GM18861 (cell line): ENCODE measurements at regions not wholly inside any gene's neighbourhood (a gene's known extent, or its start where the extent isn't known, plus 50 kb on each side); places are given as distances from the start of the nearest gene placed in this dataset.
"Not testable (repeated sequence)": the region's sequence is repeated elsewhere in the genome, so short reads cannot be mapped to it uniquely, and the experiment has no call there.

Experiments used
- ATAC-seq: cut with Tn5 transposase; IDR thresholded peaks from one replicate; pipeline ENCODE4 v1.9.1; 2021; ENCODE audit not compliant: unreplicated experiment

DNA sequence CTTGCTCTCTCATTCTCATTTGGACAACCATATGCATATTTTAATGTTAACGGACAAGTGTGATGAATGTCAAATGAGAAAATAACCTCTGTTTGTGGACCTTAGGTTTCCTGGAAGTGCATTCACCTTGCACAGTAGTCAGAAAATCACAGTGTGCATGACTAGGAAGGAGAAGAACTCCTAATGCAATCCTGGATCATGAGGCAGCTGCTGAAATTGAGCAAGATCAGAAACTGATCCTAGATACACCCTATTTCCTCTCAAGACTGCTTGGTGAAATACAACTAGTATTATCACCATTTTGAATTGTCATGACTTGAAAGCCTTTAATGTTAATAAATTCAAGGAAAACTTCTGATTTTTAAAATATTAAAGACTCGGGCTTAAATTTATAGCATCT lies 1148.9 kb downstream of the STIM2 start:
- ATAC-seq, result no peak

DNA sequence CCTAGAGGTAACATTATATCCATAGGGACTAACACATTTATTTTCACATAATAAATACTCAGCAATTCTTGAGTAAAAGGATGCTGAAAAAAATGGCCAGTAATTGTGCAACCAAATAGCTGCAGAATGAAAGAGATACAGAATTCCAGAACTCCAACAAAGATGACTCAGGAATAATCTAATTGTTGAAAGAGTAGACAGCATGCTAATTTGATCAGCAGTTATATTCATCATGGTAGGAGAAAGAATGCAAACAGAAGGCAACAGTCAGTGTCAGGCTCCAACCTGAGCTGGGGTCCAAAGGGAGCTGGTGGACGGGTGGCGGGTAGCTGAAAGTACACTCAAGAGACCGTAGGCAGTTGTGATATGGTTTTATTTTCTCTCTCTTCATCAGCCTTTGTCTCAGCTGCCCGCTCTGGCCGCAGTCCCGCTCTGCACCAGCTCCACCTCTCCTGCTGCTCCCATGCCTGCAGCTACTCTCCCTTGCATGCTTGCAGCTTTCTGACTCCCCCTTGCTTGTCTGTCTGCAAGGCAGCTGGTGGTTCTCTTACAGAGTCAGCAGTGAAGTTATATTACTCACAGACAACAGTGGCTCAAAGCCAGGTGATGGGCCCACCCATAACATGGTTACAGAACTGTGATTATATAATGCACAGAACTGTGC lies 1150.1 kb downstream of the STIM2 start:
- ATAC-seq, result no peak

DNA sequence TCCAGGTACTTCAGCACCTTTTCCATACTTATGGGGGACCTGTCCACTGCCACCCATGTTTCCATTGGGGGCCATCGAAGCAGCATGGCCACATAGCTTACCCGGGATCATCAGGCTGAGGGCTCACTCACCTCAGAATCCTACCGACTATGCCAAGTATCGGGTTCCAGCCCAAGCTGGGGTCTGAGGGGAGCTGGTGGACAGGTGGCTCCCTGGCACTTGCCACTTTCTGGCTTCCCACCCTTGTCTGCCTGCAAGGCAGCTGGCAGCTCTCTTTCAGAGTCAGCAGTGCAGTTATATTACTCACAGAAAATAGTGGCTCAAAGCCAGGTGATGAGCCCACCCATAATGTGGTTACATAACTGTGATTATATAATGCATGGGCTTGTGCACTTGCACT lies 1153.8 kb downstream of the STIM2 start:
- no peak for ATAC-seq

GRCh38 chr4:28015996-28016395 lies 1155.4 kb downstream of the STIM2 start:
- no peak for ATAC-seq

DNA sequence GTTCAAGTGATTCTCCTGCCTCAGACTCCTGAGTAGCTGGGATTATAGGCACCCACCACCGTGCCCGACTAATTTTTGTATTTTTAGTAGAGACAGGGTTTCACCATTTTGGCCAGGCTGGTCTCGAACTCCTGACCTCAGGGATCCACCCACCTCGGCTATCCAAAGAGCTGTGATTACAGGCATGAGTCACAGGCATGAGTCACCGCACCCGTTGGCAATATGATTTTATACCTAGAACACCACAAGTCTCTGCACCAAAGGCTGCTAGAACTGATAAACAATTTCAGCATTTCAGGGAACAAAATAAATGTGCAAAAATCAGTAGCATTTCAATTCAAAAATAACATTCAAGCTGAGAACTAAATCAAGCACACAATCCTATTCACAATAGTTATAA lies 1177.6 kb downstream of the STIM2 start:
- not testable (repeated sequence) for ATAC-seq

DNA sequence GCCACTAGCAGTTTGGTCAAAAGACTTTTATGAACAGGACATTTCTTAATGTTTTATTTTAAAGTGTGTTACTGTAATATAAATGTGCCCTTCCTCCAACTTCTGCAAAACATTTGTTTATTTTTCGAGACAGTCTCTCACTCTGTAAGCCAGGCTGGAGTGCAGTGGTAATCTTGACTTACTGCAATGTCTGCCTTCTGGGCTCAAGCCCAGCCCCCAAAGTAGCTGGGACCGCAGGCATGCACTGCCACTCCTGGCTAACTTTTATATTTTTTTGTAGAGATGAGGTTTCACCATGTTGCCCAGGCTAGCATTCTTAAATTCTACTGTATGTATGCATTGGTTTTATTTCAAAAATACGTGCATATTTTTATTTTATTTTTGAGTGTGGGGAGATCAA lies 1201.9 kb downstream of the STIM2 start:
- ATAC-seq, result no peak

- no peak for ATAC-seq
Observed at GRCh38 chr4:28073860-28074555, 1213.4 kb downstream of the STIM2 start.

DNA sequence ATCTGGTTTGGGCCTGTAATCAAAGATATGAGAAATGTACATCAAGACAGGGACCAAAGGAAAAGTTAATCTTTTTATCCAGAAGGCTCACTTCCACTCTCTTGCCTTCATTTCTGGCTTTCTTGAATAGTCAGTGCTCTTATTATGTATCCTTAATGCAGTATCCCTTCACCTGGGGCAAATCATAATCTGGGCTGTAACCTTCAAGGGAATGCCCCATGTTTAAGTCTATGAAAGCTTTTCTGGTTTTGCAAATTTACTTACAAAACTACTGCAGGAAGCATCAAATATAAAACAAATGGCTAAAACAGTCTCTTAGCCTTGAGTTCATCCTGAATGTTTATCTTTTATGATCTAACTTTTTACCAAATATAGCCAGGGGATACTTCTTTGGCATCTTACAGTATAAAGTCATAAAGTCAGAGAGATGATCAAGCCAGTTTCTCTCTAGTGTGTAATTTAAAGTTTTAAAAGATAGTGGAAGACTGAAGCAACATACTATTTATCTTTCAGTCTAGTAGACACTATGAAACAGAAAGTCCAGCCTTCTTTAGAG lies 1214.8 kb downstream of the STIM2 start:
- no peak for ATAC-seq

DNA sequence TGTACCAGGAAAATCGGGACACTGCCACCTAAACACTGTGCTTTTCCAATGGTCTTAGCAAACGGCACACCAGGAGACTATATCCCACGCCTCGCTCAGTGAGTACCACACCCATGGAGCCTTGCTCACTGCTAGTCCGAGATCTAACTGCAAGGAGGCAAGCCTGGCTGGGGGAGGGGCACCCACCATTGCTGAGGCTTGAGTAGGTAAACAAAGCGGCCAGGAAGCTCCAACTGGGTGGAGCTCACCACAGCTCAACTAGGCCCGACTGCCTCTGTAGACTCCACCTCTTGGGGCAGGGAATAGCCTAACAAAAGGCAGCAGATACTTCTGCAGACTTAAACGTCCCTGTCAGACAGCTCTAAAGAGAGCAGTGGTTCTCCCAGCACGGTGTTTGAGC lies 1216.6 kb downstream of the STIM2 start:
- ATAC-seq, result not testable (repeated sequence)

- ATAC-seq, result no peak
Observed at GRCh38 chr4:28082686-28083390, 1222.2 kb downstream of the STIM2 start.

GRCh38 chr4:28092610-28093009 lies 1232.0 kb downstream of the STIM2 start:
- no peak for ATAC-seq

GRCh38 chr4:28093071-28093470 lies 1232.4 kb downstream of the STIM2 start:
- no peak for ATAC-seq

DNA sequence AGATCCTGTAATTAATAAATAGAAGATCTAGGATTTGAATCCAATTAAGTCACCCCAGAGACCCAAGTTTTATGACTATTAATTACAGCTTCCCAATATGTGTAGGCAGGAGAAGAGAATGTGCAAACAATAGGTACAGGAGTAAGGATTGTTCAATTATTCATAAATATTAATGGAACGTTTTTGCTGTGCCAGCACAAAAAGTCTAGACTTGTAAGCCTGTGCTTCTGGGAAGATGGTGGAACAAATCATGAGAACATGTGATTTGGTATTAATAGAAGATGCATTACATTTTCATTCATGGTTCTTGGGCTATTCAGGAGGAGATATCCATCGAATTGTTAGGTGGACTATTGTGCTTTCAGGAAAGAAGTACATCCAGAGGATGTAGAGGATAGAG lies 1240.9 kb downstream of the STIM2 start:
- no peak for ATAC-seq

- no peak for ATAC-seq
Observed at GRCh38 chr4:28105271-28105859, 1244.7 kb downstream of the STIM2 start.

DNA sequence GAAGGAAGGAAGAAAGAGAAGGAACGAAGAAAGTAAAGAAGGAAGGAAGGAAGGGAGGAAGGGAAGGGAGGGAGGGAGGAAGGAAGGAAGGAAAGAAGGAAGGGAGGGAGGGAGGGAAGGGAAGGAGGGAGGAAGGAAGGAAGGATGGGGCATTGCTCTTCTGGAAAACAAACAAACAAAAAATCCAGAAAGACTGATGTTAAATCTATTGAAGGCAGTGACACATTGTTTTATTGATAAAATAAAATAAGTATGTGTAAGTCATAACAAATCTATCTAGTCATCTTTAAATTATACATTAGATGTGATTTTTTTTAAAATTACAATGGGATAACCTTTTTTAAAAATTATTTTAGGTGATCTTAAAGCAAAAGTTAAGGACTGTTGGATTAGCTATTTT lies 1245.5 kb downstream of the STIM2 start:
- ATAC-seq, result no peak

- no peak for ATAC-seq
Observed at GRCh38 chr4:28109801-28110200, 1249.2 kb downstream of the STIM2 start.

GRCh38 chr4:28112691-28113335 lies 1252.2 kb downstream of the STIM2 start:
- ATAC-seq, result not testable (repeated sequence)

- not testable (repeated sequence) for ATAC-seq
Observed at GRCh38 chr4:28113586-28113985, 1252.9 kb downstream of the STIM2 start.

- ATAC-seq, result not testable (repeated sequence)
Observed at GRCh38 chr4:28116526-28117083, 1256.0 kb downstream of the STIM2 start.

DNA sequence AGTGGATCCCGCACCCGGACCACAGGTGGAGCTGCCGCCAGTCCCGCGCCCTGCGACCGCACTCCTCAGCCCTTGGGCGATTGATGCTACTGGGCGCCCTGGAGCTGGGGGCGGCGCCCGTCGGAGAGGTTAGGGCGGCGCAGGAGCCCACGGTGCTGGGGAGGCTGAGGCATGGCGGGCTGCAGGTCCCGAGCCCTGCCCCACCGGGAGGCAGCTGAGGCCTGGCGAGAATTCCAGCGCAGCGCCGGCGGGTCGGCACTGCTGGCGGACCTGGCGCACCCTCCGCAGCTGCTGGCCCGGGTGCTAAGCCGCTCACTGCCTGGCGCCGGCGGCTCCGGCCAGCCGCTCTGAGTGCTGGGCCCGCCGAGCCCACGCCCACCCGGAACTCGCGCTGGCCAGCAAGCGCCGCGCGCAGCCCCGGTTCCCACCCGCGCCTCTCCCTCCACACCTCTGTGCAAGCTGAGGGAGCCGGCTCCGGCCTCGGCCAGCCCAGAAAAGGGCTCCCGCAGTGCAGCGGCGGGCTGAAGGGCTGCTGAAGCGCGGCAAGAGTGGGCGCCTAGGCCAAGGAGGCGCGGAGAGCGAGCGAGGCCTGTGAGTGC lies 1256.5 kb downstream of the STIM2 start:
- no peak for ATAC-seq
